GM10266 (cell line): ENCODE measurements at regions not wholly inside any gene's neighbourhood (a gene's known extent, or its start where the extent isn't known, plus 50 kb on each side); places are given as distances from the start of the nearest gene placed in this dataset.

Source experiments
- DNase-seq: peaks from one replicate; pipeline ENCODE4 v3.0.0; 2012; ENCODE audit errors: extremely low spot score
- TF ChIP-seq, protein P1 (sequence below): IDR thresholded peaks from 2 replicates; pipeline ENCODE4 v1.5.1; 2012; ENCODE audit warnings: mild to moderate bottlenecking, low read depth; ENCODE audit not compliant: control insufficient read depth, insufficient read depth; ENCODE audit errors: missing control alignments

DNA sequence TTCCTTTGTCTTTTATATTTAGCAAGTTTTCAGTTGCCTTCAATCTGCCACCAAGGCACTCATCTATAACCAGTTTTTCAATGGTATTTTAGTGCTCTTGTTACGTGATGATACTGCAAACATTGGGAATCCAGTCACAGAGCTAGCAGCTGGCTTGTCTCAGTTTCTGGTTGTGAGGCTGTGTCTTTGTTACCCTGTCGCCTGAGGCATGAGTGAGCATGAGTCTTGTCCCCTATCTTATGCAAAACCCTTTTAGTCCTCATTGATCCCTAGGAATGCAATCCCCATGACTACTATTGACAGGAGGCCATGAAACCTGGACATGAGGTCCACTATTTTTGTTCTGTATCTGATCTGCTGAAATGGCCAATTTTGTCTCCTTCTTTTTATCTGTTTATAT lies 391.0 kb downstream of the LMO7 start:
- no peak for DNase-seq
- TF ChIP-seq, protein P1, sequence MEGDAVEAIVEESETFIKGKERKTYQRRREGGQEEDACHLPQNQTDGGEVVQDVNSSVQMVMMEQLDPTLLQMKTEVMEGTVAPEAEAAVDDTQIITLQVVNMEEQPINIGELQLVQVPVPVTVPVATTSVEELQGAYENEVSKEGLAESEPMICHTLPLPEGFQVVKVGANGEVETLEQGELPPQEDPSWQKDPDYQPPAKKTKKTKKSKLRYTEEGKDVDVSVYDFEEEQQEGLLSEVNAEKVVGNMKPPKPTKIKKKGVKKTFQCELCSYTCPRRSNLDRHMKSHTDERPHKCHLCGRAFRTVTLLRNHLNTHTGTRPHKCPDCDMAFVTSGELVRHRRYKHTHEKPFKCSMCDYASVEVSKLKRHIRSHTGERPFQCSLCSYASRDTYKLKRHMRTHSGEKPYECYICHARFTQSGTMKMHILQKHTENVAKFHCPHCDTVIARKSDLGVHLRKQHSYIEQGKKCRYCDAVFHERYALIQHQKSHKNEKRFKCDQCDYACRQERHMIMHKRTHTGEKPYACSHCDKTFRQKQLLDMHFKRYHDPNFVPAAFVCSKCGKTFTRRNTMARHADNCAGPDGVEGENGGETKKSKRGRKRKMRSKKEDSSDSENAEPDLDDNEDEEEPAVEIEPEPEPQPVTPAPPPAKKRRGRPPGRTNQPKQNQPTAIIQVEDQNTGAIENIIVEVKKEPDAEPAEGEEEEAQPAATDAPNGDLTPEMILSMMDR: no peak

GRCh38 chr13:76025392-76025791 lies 389.3 kb downstream of the LMO7 start:
- TF ChIP-seq, protein P1: no peak
- no peak for DNase-seq

GRCh38 chr13:76024151-76024550 lies 388.0 kb downstream of the LMO7 start:
- no peak for DNase-seq
- TF ChIP-seq, protein P1: no peak

DNA sequence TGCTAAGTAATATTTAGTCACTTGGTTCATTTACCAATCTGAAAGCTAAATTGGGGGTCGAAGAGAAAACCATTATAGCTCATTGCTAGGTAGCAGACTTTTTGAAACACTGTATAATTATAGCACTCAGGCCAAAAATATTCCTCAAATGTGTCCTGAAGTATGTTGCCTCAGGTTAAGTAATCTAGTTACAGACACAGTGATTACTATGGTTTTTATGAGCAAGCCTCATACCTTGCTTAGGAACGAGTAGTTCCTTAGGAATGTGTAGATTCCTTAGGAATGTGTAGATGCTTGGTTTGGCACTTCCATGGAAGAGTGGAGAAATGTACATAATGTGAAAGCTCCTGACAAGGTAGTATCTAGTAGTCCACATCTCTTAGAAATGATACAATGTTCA lies 387.5 kb downstream of the LMO7 start:
- no peak for DNase-seq
- TF ChIP-seq, protein P1: no peak

DNA sequence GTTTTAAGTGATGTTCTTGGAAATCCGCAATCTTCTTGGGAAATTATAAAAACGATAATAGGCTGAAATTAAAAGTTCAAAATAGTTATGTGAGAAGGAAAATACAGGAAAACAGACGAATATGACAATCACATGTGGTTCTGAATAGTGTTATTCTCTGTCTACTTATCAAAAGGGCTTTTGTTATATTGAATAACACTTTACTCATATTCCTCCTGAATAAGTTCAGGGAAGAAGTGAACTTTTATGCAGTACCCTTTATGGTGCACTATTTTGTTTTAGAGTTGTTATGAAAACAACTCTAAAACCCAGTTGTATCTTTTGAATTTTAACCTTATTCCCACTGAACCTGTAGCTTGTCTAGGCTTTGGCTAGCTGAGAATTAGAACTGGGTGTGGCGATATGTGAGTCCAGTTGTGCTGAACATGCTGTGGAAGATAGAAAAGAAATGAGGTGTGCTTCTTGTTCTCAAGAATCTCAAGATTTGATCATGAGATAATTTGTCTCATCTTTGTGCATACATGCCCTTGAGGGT lies 384.4 kb downstream of the LMO7 start:
- TF ChIP-seq, protein P1: no peak
- no peak for DNase-seq

GRCh38 chr13:76019421-76020044 lies 383.4 kb downstream of the LMO7 start:
- TF ChIP-seq, protein P1: peak; percentile 47
- no peak for DNase-seq

- DNase-seq: no peak
- TF ChIP-seq, protein P1: no peak
These were observed 381.9 kb downstream of the LMO7 start for GRCh38 chr13:76017861-76018556.
